OCI-LY7 (cell line): ENCODE measurements at regions not wholly inside any gene's neighbourhood (a gene's known extent, or its start where the extent isn't known, plus 50 kb on each side); places are given as distances from the start of the nearest gene placed in this dataset.

Source experiments
- EZH2phosphoT487 ChIP-seq: fragments of 200-600 bp; sonication (generic); IDR thresholded peaks from 2 replicates; pipeline ENCODE4 v1.6.1; 2018; ENCODE audit warnings: low read depth, borderline replicate concordance, mild to moderate bottlenecking, mixed run types, antibody characterized with exemption, low read length, moderate library complexity, mixed read lengths
- TF ChIP-seq, protein P1 (sequence below): fragments of 200-600 bp; sonication (generic); conservative IDR thresholded peaks from 2 replicates; pipeline ENCODE4 v1.5.1; 2014; ENCODE audit warnings: mild to moderate bottlenecking, antibody characterized with exemption, low read length, moderate library complexity, mixed read lengths

GRCh38 chr17:13209081-13209480 lies 191.3 kb upstream of the ELAC2 start:
- TF ChIP-seq, protein P1, sequence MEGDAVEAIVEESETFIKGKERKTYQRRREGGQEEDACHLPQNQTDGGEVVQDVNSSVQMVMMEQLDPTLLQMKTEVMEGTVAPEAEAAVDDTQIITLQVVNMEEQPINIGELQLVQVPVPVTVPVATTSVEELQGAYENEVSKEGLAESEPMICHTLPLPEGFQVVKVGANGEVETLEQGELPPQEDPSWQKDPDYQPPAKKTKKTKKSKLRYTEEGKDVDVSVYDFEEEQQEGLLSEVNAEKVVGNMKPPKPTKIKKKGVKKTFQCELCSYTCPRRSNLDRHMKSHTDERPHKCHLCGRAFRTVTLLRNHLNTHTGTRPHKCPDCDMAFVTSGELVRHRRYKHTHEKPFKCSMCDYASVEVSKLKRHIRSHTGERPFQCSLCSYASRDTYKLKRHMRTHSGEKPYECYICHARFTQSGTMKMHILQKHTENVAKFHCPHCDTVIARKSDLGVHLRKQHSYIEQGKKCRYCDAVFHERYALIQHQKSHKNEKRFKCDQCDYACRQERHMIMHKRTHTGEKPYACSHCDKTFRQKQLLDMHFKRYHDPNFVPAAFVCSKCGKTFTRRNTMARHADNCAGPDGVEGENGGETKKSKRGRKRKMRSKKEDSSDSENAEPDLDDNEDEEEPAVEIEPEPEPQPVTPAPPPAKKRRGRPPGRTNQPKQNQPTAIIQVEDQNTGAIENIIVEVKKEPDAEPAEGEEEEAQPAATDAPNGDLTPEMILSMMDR = no peak
- TF ChIP-seq EZH2phosphoT487 = no peak
